Activated naive CD8-positive, alpha-beta T cell treated with anti-CD3 and anti-CD28 coated beads for 36 hours (primary cell): ENCODE measurements at regions not wholly inside any gene's neighbourhood (a gene's known extent, or its start where the extent isn't known, plus 50 kb on each side); places are given as distances from the start of the nearest gene placed in this dataset.

Experiments
- DNase-seq: peaks from one replicate; pipeline ENCODE4 v3.0.0; 2021
- H3K27ac Mint-ChIP-seq: one replicate; pipeline ENCODE4 v1.8.0; 2022; ENCODE audit warnings: mild to moderate bottlenecking, moderate library complexity, mixed read lengths
- H3K27me3 Mint-ChIP-seq: one replicate; pipeline ENCODE4 v1.8.0; 2022; ENCODE audit warnings: mild to moderate bottlenecking, mixed read lengths
- H3K36me3 Mint-ChIP-seq: one replicate; pipeline ENCODE4 v1.8.0; 2021; ENCODE audit warnings: mild to moderate bottlenecking, mixed read lengths
- H3K4me1 Mint-ChIP-seq: one replicate; pipeline ENCODE4 v1.8.0; 2021; ENCODE audit warnings: mixed read lengths
- H3K4me3 Mint-ChIP-seq: one replicate; pipeline ENCODE4 v1.8.0; 2022; ENCODE audit warnings: mild to moderate bottlenecking, moderate library complexity, mixed read lengths
- H3K9me3 Mint-ChIP-seq: one replicate; pipeline ENCODE4 v1.8.0; 2022; ENCODE audit warnings: mixed read lengths

- H3K4me1 Mint-ChIP-seq: no peaks in the 10 kb centered on the region
- peaks cover 8% of the 10 kb centered on the region for H3K27me3 Mint-ChIP-seq
- no peak overlapping the region for H3K4me3 Mint-ChIP-seq
Observed at GRCh38 chr2:15874854-15875804, 65.2 kb upstream of the MYCN start.

GRCh38 chr2:15875969-15876705, 64.2 kb upstream of the MYCN start:
- peaks cover 8% of the 10 kb centered on the region for H3K27me3 Mint-ChIP-seq
- DNase-seq: no peak
- H3K27ac Mint-ChIP-seq: no peak overlapping the region
- no peaks in the 10 kb centered on the region for H3K4me1 Mint-ChIP-seq
- H3K9me3 Mint-ChIP-seq: peaks cover 5% of the 10 kb centered on the region
- H3K4me3 Mint-ChIP-seq: no peak overlapping the region
- no peaks in the 10 kb centered on the region for H3K36me3 Mint-ChIP-seq

More at GRCh38 chr2:15874854-15875804, 65.2 kb upstream of the MYCN start:
- H3K27ac Mint-ChIP-seq: no peak overlapping the region
- H3K9me3 Mint-ChIP-seq: peaks cover 5% of the 10 kb centered on the region
- DNase-seq: no peak
- no peaks in the 10 kb centered on the region for H3K36me3 Mint-ChIP-seq

DNA sequence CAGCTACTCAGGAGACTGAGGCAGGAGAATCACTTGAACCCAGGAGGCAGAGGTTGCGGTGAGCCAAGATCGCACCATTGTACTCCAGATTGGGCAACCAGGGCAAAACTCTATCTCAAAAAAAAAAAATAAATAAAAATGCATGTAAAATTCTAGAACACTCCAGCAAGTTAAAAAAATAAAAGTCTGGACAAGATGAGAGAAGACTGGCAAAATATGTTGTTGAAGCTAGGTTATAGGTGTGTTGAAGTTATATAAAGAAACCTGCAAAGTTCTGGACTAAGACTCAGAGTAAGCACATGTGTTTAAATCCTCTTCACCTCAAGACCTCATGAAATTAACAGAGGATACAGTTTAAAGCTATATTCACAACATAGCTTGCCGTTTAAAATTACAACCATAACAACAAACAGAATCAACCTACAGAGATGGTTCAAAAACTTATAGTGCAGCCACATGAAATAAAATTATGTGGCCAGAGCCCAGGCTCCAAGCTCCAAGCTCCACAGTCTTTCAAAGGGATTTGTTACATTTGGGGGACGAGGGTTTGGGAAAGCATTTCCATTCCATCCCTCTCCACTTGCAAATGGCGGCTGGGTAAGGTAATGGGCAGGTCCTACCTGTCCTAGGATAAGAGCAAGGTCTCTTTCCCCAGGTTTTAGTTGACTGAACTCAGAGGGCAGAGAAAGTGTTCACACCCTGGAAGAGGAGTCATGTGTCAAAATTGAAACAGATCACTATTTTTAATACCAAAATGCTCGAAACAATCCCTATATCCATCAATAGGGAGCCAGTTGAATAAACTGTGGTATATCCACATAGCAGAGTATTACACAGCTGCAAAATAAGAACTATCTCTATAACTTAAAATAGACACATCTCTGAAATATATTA, 59.9 kb upstream of the MYCN start:
- peaks cover 5% of the 10 kb centered on the region for H3K27me3 Mint-ChIP-seq
- H3K4me3 Mint-ChIP-seq: no peak overlapping the region
- no peak for DNase-seq
- H3K4me1 Mint-ChIP-seq: no peaks in the 10 kb centered on the region
- no peak overlapping the region for H3K27ac Mint-ChIP-seq
- peaks cover 5% of the 10 kb centered on the region for H3K9me3 Mint-ChIP-seq
- no peaks in the 10 kb centered on the region for H3K36me3 Mint-ChIP-seq

DNA sequence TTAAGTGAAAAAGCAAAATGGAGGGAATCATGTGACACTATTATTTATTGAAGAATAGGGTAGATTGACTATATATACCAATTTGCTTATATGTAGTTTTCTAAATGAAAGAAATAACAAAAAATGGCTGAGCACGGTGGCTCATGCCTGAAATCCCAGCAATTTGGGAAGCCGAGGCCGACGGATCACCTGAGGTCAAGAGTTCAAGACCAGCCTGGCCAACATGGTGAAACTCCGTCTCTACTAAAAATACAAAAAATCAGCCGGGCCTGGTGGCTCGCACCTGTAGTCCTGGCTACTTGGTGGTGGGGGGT, 59.3 kb upstream of the MYCN start:
- Mint-ChIP-seq H3K27ac (no peak overlapping the region), H3K36me3 (no peaks in the 10 kb centered on the region), H3K27me3 (peaks cover 5% of the 10 kb centered on the region), H3K9me3 (peaks cover 5% of the 10 kb centered on the region), H3K4me1 (no peaks in the 10 kb centered on the region), H3K4me3 (no peak overlapping the region)
- no peak for DNase-seq

- Mint-ChIP-seq H3K9me3 (peaks cover 3% of the 10 kb centered on the region), H3K4me1 (no peaks in the 10 kb centered on the region), H3K36me3 (no peaks in the 10 kb centered on the region), H3K27me3 (peaks cover 2% of the 10 kb centered on the region), H3K27ac (no peak overlapping the region), H3K4me3 (no peak overlapping the region)
- no peak for DNase-seq
Observed at GRCh38 chr2:15881676-15882075, 58.7 kb upstream of the MYCN start.

DNA sequence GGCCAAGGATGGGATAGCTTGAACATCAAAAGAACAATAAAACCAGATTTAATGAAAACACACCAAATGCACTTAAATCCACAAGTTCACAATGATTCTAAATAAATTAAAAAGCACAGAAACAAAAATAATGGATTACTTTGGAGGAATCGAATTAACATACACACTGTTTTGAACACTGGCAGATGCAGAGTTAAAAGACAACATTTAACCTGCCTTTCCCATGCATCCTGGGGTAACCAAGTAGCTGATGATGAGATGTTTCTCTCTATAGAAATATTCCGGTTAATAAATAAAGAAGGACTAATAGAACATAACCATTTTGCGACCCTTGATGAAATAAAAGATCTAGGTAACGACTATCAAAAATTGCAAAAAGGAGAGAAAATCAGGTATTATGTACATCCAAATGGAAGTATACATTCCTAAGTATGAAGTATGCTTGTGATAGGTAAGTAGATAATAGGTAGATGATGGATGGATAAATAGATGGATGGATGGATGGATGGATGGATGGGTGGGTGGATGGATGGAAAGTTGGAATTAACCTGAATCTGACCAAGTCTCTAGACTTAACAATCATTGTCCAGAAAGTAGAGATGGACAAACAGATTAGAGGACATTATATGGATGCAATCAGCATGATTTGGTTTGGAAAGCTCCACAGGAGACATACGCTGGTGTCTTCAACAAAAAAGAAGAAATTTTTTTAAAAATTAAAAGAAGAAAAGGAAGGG, 57.4 kb upstream of the MYCN start:
- H3K9me3 Mint-ChIP-seq: no peaks in the 10 kb centered on the region
- no peaks in the 10 kb centered on the region for H3K4me1 Mint-ChIP-seq
- no peak overlapping the region for H3K4me3 Mint-ChIP-seq
- no peaks in the 10 kb centered on the region for H3K27me3 Mint-ChIP-seq
- DNase-seq: no peak
- H3K36me3 Mint-ChIP-seq: no peaks in the 10 kb centered on the region
- no peak overlapping the region for H3K27ac Mint-ChIP-seq

DNA sequence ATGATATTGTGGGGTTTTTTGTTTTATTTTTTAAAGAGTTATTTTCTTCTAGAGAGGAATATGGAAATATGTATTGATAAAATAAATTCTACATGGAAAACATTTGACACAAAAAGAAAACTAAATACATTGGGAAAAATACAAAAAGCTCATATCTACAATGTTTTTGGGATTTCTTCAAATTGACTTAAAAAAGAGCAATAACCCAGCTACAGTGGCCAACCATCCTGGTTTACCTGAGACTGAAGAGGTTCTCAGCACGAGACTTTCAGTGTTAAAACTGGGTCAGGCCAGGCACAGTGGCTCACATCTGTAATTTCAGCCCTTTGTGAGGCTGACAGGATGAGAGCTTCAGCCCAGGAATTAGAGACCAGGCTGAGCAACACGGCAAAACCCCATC, 56.7 kb upstream of the MYCN start:
- no peaks in the 10 kb centered on the region for H3K36me3 Mint-ChIP-seq
- H3K4me1 Mint-ChIP-seq: no peaks in the 10 kb centered on the region
- DNase-seq: no peak
- no peaks in the 10 kb centered on the region for H3K9me3 Mint-ChIP-seq
- H3K4me3 Mint-ChIP-seq: no peak overlapping the region
- no peak overlapping the region for H3K27ac Mint-ChIP-seq
- H3K27me3 Mint-ChIP-seq: no peaks in the 10 kb centered on the region

DNA sequence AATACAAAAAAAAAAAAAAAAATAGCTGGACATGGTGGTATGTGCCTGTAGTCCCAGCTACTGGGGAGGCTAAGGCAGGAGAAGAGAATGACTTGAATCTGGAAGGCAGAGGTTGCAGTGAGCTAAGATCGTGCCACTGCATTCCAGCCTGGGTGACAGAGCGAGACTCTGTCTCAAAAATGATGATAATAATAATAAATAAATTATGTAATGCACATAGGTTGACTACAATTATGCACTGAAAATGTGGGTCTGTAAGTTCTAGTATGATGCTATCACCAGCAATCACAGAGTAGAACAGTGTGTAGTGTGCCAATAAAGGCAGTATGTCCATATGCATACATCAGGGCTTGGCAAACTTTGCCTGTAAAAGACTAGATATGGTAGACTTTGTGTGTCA, 55.6 kb upstream of the MYCN start:
- H3K4me1 Mint-ChIP-seq: no peaks in the 10 kb centered on the region

GRCh38 chr2:15886231-15886630, 54.1 kb upstream of the MYCN start:
- H3K27me3 Mint-ChIP-seq: no peaks in the 10 kb centered on the region
- no peak for DNase-seq
- H3K36me3 Mint-ChIP-seq: no peaks in the 10 kb centered on the region
- H3K4me1 Mint-ChIP-seq: no peaks in the 10 kb centered on the region
- no peaks in the 10 kb centered on the region for H3K9me3 Mint-ChIP-seq
- H3K4me3 Mint-ChIP-seq: no peak overlapping the region
- H3K27ac Mint-ChIP-seq: no peak overlapping the region

More for the DNA sequence above, 55.6 kb upstream of the MYCN start:
- Mint-ChIP-seq H3K4me3 (no peak overlapping the region), H3K27me3 (no peaks in the 10 kb centered on the region), H3K9me3 (no peaks in the 10 kb centered on the region), H3K36me3 (no peaks in the 10 kb centered on the region), H3K27ac (no peak overlapping the region)
- DNase-seq: no peak

DNA sequence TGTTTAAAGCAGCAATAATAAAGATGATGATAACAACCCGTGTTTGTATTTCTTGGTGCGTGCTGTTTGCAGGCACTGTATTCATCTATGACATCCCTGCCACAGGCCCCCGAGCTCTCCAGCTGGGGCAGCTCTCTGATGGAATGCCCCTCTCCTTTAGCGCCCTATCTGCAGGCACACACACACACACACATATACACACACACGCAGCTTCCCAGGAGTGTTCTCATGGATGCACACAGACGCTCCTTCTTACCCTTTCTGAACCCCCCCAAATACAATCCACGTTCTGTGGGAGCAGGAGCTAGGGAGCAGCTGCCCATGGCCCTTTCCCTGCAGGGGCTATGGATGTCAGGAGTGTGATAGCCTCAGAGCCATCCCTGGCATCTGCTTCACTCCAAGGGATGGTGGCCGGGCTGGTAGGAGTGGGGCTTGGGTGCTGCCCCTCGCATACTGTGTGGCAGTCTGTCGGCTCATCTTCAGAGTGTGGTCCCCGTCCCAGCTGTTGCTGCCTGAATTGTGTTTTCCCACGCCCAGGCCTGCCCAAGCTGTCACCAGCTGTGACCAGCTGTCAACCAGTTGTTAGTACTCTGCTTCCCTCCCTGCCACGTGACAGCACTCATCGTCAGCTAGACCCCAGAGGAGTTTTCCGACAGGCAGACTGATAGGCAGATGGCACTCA, 50.8 kb upstream of the MYCN start:
- peaks cover 4% of the 10 kb centered on the region for H3K27me3 Mint-ChIP-seq
- H3K4me3 Mint-ChIP-seq: no peak overlapping the region
- DNase-seq: no peak
- no peaks in the 10 kb centered on the region for H3K4me1 Mint-ChIP-seq
- no peaks in the 10 kb centered on the region for H3K36me3 Mint-ChIP-seq
- H3K9me3 Mint-ChIP-seq: no peaks in the 10 kb centered on the region
- no peak overlapping the region for H3K27ac Mint-ChIP-seq

DNA sequence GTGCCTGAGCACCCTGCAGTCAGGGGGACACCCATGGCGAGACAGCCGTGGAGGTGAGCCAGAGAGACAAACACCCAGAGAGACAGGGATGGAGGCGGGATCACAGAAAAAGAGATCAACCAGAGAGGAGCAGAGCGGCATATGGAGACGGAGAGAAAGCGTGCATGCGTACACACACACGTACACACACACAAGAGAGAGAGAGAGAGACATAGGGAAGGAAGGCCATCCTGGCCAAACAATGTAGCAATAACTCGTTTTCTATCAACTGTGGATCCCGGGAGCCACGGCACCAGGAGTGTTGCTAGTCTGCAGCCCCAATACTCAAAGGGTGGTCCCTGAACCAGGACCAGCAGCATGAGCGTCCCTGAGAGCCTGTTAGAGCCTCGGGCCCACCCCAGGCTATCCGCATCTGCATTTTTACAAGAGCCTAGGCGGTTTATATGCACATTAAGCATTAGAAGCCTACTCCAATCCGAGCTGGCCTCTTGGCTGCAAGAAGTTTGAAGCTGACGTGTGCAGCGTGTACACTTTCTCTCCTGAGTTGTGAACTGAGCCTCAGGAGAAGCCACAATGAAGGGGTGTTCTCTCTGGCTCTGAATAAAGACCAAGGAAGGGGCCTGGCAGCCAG, 50.1 kb upstream of the MYCN start:
- no peaks in the 10 kb centered on the region for H3K9me3 Mint-ChIP-seq
- DNase-seq: no peak
- no peaks in the 10 kb centered on the region for H3K4me1 Mint-ChIP-seq
- H3K36me3 Mint-ChIP-seq: no peaks in the 10 kb centered on the region
- no peak overlapping the region for H3K4me3 Mint-ChIP-seq
- H3K27ac Mint-ChIP-seq: no peak overlapping the region
- H3K27me3 Mint-ChIP-seq: peaks cover 4% of the 10 kb centered on the region
